GM13976 (cell line): ENCODE measurements at regions not wholly inside any gene's neighbourhood (a gene's known extent, or its start where the extent isn't known, plus 50 kb on each side); places are given as distances from the start of the nearest gene placed in this dataset.

ENCODE experiments used
- DNase-seq: peaks from one replicate; pipeline ENCODE4 v3.0.0; 2012; ENCODE audit warnings: low spot score
- in situ Hi-C: fragments of 300-500 bp; cut with MboI; formaldehyde crosslinking; loops from one replicate; pipeline ENCODE4 v1.12.0; 2022; ENCODE audit warnings: low sequenced_read_pairs, mixed read lengths, inconsistent platforms; ENCODE audit not compliant: unreplicated experiment
- TF ChIP-seq, protein P1 (sequence below): IDR thresholded peaks from 2 replicates; pipeline ENCODE4 v1.5.1; 2012; ENCODE audit warnings: borderline replicate concordance, mild to moderate bottlenecking; ENCODE audit not compliant: insufficient read depth; ENCODE audit errors: extremely low read depth, missing control alignments, control extremely low read depth

DNA sequence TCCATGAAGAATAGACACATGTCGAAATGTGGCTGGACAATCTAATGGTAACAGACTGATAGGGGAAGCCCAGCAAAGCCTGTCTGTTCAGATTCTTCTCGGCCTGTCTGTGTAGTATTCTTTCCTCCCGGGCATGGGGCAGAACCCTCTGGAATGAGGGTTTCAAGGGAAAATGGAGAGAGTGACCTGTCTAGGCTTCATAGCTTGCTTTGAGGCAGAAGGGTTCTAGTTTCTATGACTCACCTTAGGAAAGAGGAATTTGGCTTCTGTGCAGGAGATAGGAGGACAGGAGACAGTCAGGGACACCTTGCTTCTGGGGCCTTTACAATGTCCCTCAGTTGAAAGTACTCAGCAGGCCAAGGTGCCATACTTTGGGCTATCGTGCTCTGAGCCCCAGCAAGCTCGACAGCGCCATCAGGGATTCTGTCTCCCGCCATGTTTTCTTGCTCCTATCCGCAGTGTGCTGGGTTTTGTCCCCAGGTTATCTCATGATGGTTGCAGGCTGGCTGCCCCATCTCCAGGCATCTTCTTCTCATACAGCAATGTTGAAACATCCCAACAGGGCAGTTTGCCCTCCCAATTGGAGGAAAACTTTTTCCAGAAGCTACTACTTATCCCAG is 74.7 kb upstream of the TLK1 start:
- no peak for DNase-seq
- in situ Hi-C loops, result no loop called here
- TF ChIP-seq, protein P1, sequence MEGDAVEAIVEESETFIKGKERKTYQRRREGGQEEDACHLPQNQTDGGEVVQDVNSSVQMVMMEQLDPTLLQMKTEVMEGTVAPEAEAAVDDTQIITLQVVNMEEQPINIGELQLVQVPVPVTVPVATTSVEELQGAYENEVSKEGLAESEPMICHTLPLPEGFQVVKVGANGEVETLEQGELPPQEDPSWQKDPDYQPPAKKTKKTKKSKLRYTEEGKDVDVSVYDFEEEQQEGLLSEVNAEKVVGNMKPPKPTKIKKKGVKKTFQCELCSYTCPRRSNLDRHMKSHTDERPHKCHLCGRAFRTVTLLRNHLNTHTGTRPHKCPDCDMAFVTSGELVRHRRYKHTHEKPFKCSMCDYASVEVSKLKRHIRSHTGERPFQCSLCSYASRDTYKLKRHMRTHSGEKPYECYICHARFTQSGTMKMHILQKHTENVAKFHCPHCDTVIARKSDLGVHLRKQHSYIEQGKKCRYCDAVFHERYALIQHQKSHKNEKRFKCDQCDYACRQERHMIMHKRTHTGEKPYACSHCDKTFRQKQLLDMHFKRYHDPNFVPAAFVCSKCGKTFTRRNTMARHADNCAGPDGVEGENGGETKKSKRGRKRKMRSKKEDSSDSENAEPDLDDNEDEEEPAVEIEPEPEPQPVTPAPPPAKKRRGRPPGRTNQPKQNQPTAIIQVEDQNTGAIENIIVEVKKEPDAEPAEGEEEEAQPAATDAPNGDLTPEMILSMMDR, result no peak

DNA sequence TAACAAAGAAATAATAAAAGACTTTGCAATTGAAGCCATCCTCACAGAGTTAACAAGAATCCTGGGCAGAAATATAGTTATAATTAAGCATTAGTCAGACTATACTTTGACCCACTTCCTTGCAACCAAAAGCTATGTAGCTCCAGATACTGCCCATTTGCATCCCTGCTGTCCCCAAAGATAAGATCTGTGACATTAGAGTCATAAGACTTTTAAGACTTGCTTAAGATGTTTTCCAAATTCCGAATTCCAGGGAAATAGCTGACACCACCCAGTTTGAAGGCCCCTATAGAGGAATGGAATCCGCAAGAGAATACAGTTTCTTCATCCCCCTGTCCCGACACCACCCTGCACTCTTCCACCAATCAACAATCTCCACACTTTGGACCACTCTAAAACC is 69.5 kb upstream of the TLK1 start:
- in situ Hi-C loops, result no loop called here
- TF ChIP-seq, protein P1, result no peak
- DNase-seq, result no peak

DNA sequence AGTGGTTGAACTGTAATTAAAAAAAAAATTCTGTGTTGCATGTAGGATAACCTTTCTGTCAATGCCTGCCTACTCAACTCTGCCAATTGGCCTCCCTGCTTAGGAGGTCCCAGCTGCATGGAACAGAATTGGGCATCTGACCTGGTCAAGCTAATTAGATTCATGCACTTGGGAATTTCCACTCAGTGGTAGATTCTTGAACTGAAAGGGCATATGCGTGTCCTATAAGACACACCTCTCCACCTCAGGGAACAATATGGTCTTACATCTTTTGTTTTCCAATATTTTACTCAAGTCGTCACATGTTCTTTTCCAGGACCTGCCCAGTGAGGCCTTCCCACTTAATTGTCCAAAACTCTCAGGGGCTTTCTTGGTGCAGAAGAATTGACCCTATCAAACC is 68.1 kb upstream of the TLK1 start:
- TF ChIP-seq, protein P1, result no peak
- in situ Hi-C loops, result no loop called here
- no peak for DNase-seq

DNA sequence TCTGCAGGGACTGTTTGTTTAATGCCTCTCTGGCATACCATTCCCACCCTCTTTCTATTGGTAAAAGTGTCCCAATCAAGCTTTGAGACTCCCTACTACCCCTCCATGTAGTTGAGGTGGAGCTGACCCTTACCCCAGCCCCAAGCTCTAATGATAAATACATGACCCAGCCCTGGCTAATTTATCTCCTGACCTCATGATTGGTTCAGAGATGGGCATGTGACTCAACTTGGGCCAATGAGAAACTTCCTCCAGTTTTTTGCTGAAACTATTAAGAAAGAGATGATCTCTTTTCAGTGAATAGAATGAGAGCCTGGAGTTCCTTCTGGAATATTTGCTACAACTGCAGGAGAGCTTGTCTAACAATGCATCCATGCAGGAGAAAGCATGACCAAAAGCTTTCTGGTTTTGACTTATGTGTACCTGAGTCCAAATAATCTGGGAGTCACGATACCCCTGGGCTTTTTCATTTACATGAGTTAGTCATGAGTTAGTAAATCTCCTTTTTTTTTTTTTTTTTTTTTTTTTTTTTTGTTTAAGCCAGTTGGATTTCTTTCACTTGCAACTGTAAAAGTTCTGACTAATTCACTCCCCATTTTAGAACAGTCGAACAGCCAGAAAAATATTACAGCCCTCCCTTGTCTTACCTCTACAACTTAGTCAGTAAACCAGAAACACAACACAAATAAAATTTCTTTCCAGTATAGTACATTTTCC is 66.5 kb upstream of the TLK1 start:
- TF ChIP-seq, protein P1, result no peak
- DNase-seq, result no peak
- in situ Hi-C loops, result no loop called here

DNA sequence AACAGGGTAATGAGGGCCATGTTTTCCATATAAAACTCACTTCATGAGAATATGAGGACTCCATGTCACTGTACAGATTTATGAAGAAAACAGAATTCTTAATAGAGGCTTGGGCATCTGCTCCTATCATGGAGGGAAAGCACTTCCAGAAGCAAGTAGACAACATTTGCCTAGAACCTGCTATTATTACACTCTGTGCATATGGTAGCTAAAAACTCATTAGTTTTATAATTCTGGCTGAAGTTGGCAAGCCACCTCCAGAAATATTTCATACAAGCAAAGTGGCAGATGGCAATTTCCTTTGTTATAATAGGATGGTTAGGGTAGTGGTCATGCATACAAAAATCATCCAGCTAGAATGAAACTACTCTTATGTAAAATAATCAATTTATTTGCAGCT is 65.8 kb upstream of the TLK1 start:
- no peak for DNase-seq
- in situ Hi-C loops, result no loop called here
- TF ChIP-seq, protein P1, result no peak

DNA sequence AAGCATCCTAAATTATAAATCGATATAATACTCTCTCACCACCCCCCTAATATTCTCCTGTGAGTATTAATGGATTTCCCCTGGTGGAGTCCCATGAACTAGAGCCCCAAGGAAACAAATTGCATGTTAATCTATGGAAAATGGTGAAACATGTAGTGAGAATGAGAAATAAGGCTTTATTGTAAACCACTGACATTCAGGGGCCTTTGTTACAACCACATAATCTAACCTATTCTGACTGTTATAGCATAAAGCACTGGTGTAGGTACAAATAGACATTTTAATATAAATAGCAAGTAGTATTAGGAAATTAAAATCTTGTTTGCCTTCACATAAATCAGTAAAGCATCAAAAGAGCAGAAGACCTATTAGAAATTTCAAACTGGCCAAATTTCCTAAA is 65.3 kb upstream of the TLK1 start:
- TF ChIP-seq, protein P1, result no peak
- in situ Hi-C loops, result no loop called here
- DNase-seq, result no peak
